ENCODE measurements at regions not wholly inside any gene's neighbourhood (a gene's known extent, or its start where the extent isn't known, plus 50 kb on each side); places are given as distances from the start of the nearest gene placed in this dataset.
"Not testable (repeated sequence)": the region's sequence is repeated elsewhere in the genome, so short reads cannot be mapped to it uniquely, and the experiment has no call there.

DNA sequence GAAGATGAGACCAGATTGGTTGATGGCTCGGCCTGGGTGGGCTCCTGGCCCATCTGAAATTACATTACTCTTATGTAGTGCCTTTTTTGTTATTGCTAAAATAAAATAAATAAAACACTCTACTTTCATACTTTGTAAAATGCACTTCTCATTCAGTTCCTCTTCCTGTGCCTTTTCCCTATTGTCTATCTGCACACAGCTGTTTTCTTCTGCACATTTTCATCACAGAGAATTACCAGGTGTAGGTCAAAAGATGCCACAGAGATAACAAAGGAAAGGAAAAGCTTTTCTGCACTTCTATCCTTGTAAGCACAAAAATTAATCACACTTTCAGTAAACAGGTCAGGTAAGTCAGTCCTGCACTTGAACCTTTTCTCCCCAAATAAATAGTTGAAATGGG is 265.1 kb downstream of the BTG1 start:
- DNase-seq = no peak

DNA sequence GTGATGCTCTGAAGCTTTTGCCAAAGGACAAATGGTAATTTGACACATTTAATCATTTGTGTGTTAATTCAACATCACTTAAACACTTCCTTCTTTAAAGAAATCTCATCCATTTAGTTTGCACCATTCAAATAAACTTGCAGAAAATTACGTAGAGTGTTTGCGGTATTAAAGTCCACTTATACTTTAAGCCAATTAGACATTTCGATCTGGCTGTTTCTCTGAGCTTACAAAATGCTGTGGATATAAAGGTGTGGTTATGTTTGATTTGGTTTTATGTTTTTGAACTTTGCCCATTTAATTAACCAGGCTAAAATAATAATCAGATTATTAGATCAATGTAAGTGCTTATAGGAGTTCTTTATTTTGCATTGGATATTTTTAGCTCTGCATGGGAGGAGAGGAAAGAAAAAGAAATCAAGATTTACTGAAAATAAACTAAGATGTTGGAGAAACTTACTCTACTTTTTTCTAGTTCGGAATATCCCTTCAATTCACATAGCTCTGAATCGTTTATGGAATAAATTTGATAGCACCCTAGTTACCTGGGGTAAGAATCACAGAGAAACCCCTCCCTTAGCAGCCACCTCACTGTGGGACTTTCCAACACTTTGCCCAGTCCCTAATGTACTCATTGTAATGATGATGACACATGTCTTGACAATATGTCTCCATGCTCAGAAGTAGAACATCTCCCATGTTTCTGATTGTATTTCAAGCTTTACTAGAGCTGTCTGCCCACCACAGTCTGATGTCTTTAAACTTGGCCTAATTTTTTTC is 268.0 kb downstream of the BTG1 start:
- DNase-seq = no peak

DNA sequence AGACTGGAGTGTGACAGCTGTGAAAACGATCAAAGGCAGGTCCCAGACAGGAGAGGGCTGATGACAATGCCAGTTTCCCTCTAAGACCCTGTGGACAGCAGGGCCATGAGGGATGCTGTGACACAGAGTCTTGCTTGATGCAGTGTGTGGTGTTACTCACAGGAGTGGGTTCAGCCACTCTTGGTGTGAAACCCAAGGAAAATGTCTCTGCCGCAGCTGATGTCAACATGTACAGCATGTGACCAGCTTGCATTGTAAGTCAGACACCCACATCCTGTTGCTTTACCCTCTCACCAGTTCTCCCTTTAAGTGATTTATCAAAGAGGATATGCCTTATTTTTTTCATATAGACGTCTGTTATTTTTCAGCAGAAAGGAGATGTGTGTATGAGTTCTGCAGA is 268.6 kb downstream of the BTG1 start:
- DNase-seq = peak; percentile 57

DNA sequence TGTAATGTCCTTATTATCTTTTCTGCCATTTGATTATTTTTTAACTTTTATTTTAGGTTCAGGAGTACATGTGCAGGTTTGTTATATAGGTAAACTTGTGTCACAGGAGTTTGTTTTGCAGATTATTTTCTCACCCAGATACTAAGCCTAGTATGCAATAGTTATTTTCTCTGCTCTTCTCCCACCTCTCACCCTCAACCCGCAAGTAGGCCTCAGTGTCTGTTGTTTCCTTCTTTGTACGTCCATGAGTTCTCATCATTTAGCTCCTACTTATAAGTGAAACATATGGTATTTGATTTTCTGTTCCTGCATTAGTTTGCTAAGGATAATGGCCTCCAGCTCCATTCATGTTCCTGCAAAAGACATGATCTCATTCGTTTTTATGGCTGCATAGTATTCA is 270.0 kb downstream of the BTG1 start:
- not testable (repeated sequence) for DNase-seq

DNA sequence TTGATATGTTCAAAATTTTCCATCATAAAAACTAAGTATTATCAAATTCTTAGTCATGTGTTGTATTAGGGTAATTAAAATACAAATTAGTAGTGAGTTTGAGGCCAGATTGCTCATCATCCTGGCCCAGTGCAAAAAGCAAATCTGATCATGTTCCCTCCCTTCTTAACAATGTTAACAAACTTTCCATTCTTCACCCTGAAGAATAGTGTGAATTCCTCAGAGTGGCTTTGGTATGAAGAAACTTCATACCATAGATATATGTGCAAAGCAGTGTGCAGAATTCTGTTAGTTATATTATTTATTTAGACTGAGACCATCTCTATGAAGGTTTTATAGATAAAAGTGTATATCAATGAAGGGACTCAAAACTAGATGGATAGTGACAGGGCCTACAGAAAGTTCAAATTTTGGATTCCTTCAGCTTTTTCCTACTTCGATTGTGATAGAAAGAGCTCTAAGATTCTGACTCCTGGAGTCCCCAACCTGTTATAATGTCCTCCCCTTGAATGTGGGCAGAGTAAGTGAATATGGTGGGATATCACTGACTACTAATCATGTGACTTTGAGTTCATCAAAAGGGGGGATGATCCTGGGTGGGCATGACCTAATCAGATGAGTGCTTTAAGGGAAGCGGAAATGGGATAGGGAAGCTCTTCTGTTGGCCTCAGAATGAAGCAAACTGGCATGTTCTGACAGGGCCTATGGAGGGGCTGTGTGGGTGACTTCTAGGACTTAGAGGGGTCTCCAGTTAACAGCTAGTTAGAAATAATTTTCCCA is 271.4 kb downstream of the BTG1 start:
- DNase-seq = peak; percentile 21

DNA sequence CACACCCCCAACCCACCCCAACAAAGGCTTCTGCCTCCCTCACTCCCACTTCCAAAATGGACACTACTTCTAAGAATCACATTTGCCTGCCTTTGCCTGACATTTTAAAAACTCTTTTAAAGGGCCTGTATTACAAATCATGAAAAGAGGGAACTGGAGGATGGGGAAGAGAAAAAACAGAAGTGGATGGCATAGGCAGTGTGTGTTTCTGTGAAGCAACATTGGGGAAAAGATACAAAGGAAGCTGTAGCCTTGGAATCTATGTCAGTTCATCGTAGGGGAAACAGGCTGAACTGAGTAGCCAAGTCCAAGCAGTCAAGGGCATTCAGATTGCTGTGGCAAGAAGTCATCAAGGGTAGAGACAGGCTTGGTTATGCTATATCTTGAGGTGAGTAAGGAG is 273.9 kb downstream of the BTG1 start:
- no peak for DNase-seq

DNA sequence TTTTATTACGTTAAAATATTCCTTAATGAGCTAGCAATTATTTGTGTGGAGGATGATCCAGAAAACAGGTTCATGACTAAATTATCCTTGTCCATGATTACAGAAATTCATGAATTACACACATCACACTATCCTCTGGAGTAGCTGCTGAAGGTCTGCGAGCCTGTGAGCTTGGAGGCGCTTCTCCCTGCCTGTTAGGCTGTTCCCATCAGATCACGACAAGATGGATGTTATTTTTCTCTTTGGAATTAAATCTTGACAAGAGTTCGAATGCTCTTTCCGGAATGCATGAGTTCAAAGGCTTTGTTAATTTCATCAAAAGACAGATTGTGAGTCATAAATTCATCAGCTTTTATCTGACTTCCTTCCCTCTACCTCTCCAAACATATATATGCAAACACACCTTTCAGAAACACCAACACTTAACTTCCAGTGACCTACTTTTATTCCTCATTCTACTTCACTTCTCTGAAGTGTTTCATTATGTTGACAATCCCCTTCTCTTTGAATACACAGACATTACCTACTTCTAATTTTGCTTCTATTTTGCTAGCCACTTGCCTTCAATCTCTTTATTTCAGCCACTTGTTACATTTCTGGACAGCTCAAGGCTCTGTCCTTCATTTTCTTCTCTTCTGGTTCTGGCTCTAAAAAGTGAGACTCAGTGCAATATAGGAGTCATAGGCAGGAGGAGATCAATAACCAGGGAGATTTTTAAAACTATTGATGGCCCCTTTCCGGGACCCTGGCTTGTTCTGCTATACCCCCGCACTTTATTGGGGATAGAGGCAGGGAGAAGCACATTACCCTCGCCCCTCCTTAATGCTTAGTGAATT is 274.6 kb downstream of the BTG1 start:
- no peak for DNase-seq

DNA sequence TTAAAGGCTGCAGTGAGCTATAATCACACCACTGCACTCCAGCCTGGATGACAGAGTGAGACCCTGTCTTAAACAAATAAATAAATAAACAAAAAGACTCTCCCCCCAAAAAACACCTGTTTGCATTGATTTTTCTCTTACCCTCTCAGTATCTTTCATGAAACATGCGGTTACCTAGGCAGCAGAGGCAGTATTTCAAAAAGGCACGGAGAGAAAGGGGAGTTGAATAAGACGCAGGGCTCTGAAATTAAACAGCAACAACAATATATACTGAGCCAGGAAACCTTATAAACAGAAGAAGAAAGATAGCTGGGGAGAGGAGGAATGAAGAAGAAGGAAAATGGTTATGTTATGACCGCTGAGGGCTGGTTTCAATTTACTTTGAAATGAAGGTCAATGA is 277.6 kb downstream of the BTG1 start:
- no peak for DNase-seq

DNA sequence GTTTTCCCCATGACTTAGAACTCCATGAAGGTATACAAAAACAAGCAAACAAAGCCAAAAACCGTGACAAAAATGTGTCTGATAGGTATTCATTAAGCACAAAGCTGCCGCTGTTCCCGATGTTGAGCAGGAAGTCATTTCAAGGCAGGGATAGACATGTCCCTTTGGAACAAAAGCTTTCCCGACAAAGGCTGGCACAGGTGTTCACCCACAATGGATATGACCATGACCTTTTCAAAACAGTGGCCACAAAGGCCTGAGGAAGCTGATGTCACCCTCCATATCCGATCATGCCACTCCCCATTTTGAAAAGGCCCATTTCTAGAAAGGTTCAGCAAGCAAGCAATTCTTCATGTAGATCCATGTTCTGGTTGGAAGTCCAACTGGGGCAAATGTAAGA is 279.1 kb downstream of the BTG1 start:
- no peak for DNase-seq

DNA sequence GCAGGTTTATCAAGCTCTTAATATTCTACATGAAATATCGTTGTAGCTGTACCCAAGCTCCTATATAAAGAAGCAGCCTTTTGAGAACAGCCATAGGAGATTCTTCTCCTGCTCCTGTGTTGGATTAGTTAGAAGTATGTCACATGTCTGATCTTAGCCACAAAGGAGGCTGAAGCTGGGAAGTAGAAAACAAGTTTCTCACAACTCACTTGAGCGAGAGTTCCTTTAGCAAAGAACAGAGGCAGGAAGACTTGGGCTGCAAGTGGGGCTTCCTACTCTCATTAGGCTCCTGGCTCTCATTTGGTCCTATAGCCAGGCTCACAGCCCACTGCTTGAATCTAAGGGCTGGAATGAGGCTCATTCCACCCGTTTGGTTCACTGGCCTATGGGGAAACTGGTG is 281.9 kb downstream of the BTG1 start:
- DNase-seq = no peak

DNA sequence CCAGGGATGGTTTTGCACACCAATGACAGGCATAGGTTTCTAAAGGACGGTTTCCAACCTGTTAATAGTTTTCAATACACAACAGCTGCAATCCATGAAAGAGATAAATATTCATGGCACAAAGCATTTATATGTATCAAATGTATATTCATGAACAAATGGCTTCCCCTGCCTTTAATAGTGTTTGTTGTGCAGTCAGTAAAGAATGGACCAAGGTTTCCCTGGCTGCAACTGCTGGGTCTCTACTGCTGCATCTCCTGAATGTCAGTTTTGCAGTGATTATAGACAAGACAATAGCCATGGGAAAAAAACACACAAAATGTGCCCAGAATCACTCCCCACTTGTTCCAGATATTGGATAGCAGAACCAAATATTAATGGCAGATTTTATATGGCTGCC is 284.1 kb downstream of the BTG1 start:
- DNase-seq = no peak

DNA sequence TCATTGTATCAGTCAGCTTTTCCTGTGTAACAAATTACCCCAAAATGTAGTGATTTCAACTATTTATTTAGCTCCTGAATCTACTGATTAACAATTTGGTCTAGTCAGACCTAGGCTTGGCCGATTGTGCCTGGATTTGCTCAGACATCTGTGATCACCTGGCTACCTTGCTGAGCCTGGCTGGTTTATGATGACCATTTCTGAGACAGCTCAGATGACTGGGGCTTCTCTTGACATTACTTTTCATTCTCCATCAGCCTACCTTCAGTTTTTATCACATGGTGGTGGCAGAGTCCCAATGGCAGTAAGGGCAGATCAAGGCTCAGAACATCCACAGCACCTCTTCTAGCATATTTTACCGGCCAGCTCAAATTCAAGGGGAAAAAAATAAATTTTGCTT is 286.3 kb downstream of the BTG1 start:
- no peak for DNase-seq

DNA sequence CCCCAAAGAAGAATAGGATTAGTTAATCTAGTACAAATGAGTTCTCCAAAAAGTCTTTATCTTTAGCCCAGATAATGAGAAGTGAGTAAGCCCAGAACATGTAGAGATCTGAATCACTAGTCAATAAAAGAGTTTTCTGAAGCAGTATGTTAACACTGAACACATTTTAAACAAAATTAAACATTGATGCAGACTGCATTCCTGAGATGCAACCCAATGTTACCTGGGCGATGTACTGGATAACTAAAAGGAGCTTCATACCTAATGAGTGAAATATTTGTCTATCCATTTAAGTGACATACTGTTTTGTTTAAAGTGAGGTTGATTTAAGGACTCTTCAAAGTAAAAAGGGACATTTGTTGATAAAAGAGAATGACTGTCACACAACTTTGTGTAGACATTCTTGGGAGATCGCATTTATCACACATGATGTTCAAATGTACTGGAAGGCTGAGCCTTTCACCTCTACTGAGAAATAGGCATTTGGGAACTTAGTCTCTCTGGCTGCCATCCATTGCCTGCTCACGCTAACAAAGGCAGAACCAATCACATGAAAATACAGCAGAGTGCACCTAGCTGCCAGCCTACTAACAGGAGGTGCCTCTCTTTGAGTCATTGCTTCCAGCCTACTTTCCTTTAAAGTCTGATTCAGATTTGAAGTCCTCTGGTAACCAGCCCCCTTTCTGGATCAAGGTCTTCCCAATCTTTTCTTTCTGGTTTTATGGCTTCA is 287.7 kb downstream of the BTG1 start:
- no peak for DNase-seq

DNA sequence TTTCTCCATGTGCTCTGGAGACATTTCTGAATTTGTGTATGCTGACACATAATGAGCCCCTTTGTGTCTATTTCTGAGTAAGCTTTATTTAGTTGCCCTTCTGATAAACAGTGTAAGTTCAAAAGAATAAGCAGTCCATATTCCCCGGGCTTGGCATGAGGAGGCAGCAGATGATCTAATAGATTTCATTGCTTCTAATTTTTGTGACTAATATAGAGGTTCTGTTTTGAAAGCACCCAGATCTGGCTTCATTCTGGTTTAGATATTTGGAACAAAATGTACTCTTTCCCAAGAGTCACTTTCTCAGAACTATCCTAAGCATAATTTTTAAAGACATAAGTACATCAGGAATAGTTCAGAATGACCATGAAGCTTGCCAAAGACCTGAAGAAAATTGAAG is 290.9 kb downstream of the BTG1 start:
- DNase-seq = no peak

DNA sequence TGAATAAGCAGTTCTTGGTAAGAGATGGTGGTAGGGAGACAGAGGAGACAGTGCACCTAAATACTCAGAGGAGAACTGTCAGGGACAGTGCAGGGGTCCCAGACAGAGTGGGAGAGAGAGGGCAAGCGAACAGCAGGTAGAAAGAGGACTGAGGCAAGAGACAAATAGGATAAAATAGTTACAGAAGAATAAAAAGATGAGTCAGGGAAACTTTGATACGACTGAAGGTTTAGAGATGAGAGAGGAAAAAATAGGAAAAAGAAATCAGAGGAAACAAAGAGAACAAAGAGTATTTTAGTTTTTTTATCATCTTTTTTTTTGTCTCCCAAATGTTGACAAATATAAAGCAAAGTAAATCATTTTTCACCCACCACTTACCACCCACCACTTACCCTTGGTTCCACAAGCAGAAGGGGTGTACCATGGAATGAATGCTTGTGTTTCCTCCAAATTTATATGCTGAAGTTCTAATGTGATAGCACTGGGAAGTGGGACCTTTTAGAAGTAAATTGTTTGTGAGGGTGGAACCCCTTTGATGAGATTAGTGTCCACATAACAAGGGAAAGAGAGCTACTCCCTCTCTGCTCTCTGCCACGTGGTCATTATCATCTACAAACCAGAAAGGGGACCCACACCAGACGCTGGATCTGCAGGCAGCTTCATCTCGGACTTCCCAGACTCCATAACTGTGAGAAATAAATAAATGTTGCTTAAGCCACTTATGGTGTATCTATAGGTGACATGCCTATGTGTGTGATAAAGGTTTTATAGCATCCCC is 292.1 kb downstream of the BTG1 start:
- no peak for DNase-seq

DNA sequence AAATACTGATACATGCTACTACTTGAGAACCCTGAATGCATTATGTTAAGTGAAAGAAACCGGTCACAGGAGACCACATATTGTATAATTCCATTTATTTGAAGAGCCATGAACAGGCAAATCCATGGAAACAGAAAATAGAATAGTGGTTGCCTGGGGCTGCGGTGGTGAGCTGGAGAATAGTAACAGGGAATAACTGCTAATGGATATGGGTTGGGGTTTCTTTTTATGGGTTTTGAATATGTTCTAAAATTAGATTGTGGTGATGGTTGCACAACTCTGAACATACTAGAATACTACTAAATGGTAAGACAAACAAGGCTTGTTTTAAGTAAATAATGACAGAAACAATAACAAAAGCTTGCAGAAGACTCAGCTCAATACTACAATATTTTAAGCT is 293.0 kb downstream of the BTG1 start:
- no peak for DNase-seq

DNA sequence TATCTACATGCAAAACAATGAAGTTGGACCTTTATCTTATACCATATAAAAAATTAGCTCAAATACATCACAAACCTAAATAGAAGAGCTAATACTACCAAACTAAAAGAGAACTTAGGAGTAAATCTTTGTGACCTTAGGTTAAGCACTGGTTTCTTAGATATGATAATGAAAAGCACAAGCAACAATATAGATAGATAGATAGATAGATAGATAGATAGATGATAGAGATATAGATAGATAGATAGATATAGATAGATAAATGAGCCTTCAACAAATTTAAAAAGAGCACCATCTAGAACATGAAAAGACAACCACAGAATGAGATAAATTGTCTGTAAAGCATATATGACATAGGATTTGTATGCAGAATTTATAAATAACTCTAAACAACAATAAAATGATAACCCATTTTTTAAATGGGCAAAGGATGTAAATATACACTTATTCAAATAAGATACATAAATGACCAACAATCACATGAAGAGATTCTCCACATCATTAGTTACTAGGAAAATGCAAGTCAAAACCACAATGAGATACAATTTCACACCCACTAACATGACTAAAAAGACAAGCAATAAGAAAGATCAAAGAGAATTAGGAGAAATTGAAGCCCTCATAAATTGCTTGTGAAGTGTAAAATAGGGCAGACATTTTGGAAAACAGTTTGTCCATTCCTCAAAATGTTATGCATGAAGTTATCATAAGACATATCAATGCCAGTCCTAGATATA is 293.7 kb downstream of the BTG1 start:
- no peak for DNase-seq

DNA sequence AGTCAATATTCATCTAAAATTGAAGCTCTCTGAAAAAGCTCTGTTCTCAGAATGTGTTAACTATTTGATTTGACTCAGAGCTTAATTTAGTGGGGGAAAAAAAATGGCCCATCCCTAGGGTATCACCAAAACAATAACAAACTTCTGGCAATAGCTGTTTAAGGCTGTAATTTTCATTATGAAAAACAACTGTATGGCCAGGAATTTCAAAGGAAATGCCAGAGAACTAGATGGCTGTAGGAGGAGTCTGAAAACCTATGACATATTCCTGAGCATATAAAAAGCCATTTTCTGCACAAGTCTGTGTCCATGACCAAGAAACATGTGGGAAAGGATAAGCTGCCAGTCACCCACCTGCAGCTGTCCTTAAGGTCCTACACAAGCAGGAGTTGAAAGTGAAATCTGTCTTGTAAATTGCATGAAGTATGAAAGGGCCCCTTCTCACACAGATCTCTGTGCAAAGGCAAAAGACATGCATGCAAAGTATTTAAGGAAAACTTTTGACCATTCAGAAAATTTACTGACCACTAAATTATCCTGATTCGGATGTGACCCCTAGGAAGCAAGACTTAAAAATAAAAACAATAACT is 299.1 kb downstream of the BTG1 start:
- DNase-seq = no peak

DNA sequence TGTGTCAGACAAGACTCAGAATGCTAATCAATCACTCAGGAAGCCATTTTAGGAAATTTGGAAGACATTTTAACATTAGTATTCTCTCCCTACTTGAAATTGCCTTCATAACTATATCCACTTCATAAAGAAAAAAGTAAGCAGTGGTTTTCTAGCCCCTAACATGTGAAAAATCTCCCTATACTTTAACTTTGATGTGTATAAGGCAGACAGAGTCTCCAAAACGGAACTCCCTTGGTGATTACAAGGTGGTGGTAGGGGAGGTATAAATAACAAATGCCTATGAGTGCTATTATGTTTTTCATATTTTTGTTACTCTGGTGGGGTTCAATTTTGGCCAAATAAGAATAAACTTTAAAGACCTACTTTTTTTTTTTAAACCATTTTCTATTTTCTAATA is 300.3 kb downstream of the BTG1 start:
- DNase-seq = no peak

DNA sequence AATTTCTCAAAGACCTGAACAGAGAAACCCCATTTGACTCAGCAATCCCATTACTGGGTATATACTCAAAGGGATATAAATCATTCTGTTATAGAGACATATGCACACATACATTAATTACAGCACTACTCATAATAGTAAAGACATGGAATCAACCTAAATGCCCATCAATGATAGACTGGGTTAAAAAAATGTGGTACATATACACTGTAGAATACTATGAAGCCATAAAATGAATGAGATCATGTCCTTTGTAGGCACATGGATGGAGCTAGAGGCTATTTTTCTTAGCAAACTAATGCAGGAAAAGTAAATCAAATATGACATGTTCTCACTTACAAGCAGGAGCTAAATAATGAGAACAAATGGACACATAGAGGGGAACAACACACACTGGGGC is 303.8 kb downstream of the BTG1 start:
- no peak for DNase-seq

DNA sequence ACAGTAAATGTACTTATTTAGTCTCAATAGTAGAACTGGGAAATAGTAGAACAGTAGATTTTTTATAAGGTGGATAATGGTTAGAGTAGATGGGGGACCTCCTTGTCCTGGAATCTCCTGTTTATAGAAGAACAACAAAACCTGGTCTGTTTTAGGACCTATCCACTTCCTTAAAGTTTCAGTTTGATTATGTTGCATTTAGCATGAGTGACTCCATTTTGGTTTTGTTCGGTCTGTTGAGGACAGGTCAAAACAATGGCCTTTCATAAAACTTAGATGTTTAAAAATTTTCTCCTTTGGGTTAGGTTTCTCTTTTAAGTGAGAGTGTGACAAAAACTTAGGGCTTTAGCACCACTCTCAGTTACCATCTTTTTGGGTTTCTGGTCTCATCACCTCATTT is 308.9 kb downstream of the BTG1 start:
- no peak for DNase-seq

Measured in fibroblast of skin of right biceps (primary cell).